ENCODE measurements at regions not wholly inside any gene's neighbourhood (a gene's known extent, or its start where the extent isn't known, plus 50 kb on each side); places are given as distances from the start of the nearest gene placed in this dataset.
"Not testable (repeated sequence)": the region's sequence is repeated elsewhere in the genome, so short reads cannot be mapped to it uniquely, and the experiment has no call there.

DNA sequence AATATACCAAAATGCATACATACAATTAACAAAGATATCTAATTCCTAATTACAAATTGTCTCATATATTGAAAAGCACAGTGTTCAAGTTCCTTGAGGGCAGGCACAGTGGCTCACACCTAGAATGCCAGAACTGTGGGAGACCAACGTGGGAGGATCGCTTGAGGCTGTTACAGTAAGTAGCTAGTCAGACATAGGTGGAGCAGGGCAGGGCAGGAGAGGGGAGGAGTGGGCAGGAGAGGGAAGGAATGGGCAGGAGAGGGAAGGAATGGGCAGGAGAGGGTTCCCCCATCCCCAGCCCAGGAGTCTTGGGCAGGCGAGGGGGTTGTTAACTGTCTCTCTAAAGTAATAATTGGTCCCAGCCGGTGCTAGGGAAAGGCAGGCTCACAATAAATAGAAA lies 325.9 kb downstream of the GOLGA6L6 start:
- TF ChIP-seq, protein P1, sequence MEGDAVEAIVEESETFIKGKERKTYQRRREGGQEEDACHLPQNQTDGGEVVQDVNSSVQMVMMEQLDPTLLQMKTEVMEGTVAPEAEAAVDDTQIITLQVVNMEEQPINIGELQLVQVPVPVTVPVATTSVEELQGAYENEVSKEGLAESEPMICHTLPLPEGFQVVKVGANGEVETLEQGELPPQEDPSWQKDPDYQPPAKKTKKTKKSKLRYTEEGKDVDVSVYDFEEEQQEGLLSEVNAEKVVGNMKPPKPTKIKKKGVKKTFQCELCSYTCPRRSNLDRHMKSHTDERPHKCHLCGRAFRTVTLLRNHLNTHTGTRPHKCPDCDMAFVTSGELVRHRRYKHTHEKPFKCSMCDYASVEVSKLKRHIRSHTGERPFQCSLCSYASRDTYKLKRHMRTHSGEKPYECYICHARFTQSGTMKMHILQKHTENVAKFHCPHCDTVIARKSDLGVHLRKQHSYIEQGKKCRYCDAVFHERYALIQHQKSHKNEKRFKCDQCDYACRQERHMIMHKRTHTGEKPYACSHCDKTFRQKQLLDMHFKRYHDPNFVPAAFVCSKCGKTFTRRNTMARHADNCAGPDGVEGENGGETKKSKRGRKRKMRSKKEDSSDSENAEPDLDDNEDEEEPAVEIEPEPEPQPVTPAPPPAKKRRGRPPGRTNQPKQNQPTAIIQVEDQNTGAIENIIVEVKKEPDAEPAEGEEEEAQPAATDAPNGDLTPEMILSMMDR (IDR thresholded peaks at IDR 0.05 in 8 of 11, conservative IDR thresholded peaks at IDR 0.05 in 3 of 11): not testable (repeated sequence)
- TF ChIP-seq POLR2A (IDR thresholded peaks at IDR 0.05): not testable (repeated sequence)
